HL-60 (cell line): ENCODE measurements at regions not wholly inside any gene's neighbourhood (a gene's known extent, or its start where the extent isn't known, plus 50 kb on each side); places are given as distances from the start of the nearest gene placed in this dataset.

ENCODE experiments used
- CTCF ChIP-seq: IDR thresholded peaks from one replicate; pipeline ENCODE4 v1.5.1; 2011; ENCODE audit warnings: low read length, control low read depth, inconsistent platforms; ENCODE audit not compliant: insufficient read depth
- TF ChIP-seq, protein P1 (sequence below): IDR thresholded peaks from 2 replicates; pipeline ENCODE4 v1.6.1; 2012; ENCODE audit warnings: low read depth; ENCODE audit not compliant: insufficient replicate concordance

DNA sequence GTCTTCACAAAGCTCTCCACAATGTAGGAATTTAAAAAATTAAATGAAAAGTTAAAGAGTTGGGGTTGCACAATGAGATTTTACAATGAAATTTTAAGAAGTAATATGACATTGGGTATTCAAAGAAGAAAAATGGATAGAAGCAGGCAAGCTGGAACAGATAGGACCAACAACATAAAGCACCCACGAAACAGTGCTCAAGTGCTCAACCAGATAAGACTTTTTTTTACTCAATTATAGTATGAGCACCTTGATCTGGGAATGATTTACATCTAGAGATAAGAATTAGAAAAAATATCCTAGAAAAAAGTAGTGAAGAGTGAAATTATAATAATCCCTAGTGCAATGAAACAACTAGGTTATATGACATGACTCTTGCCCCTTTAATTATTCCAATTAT lies 1670.1 kb upstream of the ACO1 start:
- no peak for TF ChIP-seq CTCF
- TF ChIP-seq, protein P1, sequence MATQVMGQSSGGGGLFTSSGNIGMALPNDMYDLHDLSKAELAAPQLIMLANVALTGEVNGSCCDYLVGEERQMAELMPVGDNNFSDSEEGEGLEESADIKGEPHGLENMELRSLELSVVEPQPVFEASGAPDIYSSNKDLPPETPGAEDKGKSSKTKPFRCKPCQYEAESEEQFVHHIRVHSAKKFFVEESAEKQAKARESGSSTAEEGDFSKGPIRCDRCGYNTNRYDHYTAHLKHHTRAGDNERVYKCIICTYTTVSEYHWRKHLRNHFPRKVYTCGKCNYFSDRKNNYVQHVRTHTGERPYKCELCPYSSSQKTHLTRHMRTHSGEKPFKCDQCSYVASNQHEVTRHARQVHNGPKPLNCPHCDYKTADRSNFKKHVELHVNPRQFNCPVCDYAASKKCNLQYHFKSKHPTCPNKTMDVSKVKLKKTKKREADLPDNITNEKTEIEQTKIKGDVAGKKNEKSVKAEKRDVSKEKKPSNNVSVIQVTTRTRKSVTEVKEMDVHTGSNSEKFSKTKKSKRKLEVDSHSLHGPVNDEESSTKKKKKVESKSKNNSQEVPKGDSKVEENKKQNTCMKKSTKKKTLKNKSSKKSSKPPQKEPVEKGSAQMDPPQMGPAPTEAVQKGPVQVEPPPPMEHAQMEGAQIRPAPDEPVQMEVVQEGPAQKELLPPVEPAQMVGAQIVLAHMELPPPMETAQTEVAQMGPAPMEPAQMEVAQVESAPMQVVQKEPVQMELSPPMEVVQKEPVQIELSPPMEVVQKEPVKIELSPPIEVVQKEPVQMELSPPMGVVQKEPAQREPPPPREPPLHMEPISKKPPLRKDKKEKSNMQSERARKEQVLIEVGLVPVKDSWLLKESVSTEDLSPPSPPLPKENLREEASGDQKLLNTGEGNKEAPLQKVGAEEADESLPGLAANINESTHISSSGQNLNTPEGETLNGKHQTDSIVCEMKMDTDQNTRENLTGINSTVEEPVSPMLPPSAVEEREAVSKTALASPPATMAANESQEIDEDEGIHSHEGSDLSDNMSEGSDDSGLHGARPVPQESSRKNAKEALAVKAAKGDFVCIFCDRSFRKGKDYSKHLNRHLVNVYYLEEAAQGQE: no peak
